CD4-positive, alpha-beta T cell treated with Interleukin-6 at 100 ng/mL for 8 hours (primary cell): ENCODE measurements at regions not wholly inside any gene's neighbourhood (a gene's known extent, or its start where the extent isn't known, plus 50 kb on each side); places are given as distances from the start of the nearest gene placed in this dataset.

ENCODE experiments used
- DNase-seq: peaks from one replicate; pipeline ENCODE4 v3.0.0-alpha.2; 2020; ENCODE audit warnings: mixed read lengths, low spot score

DNA sequence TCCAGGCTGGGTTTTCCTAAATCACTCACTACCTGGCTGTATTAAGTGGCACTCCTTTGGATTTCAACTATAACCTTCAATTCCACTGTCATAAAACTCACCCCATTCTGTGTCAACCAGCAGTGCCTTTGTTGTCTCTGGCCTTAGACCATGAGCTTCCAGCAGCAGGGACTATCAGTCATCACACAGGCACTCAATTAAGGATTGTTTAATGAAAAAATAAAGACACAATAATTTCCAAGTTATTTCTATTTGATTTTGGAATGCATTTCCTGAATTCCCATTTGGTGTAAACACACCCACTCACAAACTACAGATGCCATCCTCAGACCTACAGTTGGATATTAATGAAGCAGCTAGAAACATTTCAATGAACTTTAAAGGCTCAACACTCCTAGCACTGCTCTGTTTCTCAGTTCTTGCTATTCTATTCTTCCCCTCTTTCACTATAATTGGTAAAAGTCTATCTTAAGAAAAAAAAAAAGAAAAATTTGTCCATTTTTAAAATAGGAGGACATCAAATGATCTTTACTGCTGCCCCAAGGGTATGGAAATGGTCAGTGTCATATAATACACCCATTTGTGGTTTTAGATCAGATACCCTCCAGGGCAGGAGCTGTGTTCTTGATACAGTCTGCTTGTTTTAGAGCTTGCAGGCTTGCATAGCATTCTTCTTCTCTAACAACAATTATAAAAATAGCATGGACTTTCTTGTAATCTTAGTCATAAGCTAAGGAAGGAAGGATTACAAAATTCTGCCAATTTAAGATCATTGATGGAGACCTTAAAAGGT is 156.4 kb downstream of the PTGER3 start:
- no peak for DNase-seq

DNA sequence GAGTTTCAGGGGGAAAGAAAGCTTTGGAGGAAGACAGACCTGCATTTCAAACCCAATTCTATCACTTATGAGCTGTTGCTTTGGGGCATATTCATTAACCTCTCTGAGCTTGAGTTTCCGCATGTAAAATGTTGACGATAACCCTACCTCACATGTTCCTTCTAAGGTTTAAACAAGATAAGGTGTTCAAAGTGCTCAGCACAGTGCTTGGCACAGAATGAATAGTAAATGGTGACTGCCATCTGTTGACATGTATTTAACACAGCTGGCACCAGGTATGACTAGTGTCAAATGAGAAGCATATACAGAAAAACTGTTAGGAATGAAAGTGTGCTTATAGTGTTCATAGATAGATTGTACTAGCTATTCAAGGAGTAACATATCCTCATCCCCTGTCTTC is 155.5 kb downstream of the PTGER3 start:
- DNase-seq, result no peak

GRCh38 chr1:70892930-70893329 is 154.7 kb downstream of the PTGER3 start:
- DNase-seq, result no peak

GRCh38 chr1:70893381-70893780 is 154.2 kb downstream of the PTGER3 start:
- DNase-seq, result no peak

- no peak for DNase-seq
These were observed 152.1 kb downstream of the PTGER3 start for GRCh38 chr1:70895531-70895930.

GRCh38 chr1:70896224-70896623 is 151.4 kb downstream of the PTGER3 start:
- no peak for DNase-seq

- no peak for DNase-seq
These were observed 150.3 kb downstream of the PTGER3 start for GRCh38 chr1:70897273-70897672.

GRCh38 chr1:70899735-70900134 is 147.9 kb downstream of the PTGER3 start:
- no peak for DNase-seq

DNA sequence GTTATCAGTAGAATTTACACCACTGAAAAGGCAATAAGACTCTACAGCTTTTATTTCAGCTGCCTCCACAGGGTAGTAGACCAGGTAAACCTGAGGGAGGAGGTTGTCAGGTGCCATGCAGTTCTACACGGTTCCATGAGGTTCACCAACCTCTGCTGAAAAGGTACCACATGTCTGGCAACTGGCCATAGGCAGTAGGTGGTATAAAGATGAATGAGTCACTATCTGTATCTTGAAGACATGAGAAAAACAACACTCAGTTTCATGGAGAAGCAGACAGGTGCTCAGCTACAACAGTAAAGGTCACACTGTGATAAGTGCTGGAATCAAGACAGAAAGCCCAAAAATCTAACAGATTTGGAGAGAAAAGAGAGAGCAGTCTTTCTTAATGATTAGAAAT is 145.4 kb downstream of the PTGER3 start:
- no peak for DNase-seq

- no peak for DNase-seq
These were observed 140.8 kb downstream of the PTGER3 start for GRCh38 chr1:70906800-70907199.

DNA sequence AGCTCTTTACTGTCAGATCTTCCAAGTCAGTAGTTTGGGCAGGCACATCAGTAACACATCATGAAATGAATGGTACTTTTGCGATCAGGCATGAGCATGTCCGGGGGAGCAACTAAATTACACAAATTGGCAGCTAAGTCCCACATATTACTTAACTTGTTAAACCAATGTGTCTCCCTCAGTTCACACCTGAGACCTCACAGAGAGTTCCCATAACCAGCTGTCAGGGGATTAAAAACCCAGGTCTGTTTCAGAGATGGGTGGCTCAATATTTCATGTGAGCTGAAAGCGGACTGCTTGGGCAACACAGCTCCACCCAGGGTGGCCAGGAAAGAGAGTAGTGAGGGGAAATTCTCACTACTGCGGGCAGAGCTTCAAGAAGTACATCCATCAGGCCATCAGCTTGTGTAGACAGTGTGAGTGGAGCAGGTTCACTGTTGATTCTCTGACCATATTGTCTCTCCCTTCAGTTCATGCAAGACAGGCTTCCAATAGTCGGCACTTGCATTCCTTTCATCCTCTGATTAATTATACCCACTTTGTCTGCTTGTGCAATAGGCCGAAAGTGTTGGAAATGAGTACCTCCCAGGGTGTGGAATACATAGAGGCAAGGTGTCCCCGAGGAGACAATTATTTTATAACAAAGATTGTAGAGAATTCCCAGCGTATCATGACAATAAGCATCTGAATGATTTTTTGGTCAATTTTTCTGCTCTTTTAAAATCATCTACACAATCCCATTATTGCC is 139.9 kb downstream of the PTGER3 start:
- DNase-seq, result no peak

DNA sequence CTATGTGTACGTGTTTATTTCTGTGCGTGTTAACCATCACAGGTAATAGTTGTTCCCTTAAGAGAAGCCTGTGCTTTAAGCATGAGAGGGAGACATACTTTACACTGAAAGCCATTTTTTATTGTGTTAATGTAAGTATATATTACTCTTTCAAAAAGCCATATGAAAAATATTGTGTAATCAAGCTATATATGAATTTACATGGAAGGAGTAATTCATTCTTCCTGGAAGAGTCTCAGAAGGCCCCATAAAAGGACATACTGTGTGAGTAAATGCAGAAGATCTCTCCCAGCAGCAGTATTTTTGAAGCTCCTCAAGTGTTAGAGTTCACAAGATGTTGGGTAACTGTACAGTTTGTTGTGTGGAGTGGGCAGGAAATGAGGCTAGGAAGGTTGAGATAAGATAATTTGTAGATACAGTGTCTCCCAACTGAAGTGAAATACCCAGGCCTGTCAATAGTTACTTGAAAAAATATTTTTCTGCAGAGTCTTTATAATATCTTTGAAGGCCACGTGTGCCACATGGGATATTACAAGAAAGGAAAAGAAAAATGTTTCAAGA is 138.3 kb downstream of the PTGER3 start:
- DNase-seq, result no peak

DNA sequence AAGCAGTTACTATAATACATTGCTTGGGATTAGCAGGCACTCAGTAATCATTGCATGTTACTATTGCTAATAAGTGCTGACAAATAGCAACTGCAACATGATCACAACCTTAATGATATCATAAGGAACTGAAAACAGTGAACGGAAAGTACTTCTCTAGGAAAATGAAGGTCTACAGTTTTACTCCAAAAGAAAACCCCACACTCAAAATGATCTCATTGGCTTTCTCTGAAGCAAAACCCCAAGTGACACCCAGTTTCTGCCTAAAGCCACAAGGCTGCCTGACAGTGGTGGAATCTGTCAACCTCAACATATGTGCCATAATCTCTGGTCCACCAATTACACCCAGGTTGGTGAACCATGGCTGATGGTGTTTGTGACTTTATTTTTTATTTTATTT is 137.6 kb downstream of the PTGER3 start:
- DNase-seq, result no peak

DNA sequence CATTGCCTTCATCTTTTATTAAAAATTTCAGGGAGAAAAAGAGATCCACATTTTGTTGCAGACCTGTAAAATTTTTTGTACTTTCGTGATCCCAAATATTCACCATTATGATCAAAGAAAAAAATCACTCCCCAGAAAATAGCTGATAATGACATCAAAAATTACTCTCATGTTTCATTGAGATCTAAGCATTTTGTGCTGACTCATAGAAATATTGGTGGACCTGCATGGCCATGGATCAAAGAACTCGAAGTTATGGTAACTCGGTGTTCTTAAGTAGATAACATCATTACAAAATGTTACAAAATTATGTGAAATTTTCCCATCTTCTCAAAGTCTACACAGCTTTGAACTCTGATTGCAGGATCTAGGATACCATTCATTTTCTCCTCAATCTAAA is 135.8 kb downstream of the PTGER3 start:
- no peak for DNase-seq

DNA sequence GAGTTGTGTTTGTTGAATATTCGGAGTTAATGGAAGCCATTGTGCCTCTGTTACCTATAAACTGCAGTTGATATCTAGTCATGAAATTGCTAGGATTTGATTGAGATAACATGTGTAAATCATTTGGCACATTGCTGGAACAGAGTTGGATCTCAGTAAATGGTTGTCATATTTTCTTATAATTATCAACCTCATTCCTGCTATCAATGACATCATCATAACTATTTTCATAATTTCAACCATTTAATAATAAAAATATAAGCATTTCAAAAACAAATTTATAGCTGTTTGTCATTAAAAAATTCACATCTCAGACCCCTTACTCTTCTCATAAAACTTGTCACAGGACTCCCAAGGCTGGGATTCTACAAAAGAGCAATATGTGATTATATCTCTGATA is 133.4 kb downstream of the PTGER3 start:
- no peak for DNase-seq

DNA sequence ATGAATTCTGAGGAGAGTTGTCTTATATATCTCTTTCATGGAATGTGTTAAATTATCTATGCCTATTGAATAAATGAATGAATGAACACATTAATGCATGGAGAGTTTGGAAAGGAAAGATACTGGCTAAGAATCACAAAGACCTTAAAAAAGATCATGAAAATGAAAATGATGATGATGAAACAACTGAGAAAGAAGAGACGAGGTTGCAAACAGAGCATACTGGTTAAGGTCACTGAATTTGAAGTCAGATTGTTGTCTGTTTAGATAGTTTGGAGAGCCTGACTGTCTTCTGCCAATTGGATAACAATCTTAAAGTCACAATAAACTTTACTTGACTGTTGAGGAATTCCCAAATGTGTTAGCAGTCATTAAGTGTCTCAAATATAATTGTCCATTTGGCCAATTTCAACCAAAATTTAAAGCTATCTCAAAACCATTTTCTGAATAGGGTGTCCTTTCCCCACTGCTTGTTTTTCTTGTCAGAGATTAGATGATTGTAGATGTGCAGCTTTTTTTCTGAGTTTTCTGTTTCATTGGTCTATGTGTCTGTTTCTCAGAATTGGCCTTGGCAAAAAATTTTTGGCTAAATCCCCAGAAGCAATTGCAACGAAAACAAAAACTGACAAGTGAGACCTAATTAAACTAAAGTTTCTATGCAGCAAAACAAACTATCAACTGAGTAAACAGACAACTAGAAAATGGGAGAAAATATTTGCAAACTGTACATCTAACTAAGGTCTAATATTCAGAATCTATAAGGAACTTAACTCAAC is 132.2 kb downstream of the PTGER3 start:
- DNase-seq, result no peak

DNA sequence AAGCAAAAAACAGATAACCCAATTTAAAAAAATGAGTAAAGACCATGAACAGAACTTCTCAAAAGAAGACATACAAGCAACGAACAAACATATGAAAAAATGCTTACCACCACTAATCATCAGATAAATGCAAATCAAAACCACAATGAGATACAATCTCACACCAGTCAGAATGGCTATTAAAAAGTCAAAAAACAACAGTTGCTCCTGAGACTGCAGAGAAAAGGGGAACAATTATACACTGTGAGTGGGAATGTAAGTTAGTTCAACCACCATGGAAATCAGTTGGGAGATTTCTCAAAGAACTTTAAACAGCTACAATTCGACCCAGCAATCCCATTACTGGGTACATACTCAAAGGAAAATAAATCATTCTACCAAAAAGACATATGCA is 131.6 kb downstream of the PTGER3 start:
- DNase-seq, result no peak

GRCh38 chr1:70919706-70920323 is 127.8 kb downstream of the PTGER3 start:
- DNase-seq, result no peak
